Activated naive CD4-positive, alpha-beta T cell (primary cell): ENCODE measurements at regions not wholly inside any gene's neighbourhood (a gene's known extent, or its start where the extent isn't known, plus 50 kb on each side); places are given as distances from the start of the nearest gene placed in this dataset.

Experiments used
- DNase-seq, 4 experiments: peaks; one replicate each; lab custom pipeline; 2025; lab: John Stamatoyannopoulos, UW

DNA sequence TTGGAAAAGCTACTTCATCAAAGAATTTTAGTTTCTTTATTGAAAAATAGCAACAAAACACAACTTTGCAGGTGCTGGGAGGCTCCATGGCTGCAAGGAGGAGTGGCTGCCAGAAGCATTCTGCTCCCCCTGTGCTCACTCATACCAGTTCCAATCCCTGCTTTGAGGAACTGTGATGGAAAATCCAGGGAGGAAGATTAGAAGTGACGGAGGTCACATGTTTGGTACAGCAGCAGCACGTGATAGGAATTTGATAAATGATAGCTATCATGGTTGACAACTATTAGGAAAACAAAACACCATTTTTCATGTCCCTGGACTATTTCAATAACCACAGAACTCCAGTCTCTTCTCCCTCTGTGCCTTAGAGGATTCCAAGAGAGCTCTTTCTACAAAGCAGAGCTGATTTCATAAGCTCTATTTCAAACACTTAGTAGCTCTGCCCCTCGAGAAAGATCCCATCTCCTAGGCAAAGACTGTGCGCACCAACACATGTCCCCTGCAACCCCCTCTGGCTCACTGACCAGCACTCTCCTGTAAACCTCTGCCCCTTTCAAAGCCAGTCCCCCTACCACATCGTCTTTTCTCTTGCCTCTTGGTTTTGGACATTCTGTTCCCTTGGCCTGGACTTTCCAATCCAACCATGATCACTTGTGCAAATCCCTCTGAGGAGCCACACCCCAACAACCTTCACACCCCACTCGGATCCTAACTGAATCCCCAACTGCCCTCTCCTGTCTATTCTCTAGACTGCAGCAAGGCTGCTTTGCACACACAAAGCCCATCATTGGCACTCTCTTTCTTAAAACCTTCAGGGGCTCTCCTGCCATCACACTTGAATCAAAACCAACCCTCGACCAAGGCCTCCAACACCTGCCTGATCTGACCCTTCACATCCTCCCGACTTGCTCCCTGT lies 352.4 kb upstream of the PKDCC start:
- no peak for DNase-seq

DNA sequence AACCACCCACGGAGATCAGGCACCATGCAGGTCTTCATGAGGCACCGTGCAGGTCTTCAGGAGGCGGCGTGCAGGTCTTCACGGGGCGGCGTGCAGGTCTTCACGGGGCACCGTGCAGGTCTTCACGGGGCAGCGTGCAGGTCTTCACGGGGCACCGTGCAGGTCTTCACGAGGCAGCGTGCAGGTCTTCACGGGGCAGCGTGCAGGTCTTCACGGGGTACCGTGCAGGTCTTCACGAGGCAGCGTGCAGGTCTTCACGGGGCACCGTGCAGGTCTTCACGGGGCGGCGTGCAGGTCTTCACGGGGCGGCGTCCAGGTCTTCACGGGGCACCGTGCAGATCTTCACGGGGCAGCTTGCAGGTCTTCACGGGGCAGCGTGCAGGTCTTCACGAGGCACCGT lies 350.4 kb upstream of the PKDCC start:
- DNase-seq, result no peak

DNA sequence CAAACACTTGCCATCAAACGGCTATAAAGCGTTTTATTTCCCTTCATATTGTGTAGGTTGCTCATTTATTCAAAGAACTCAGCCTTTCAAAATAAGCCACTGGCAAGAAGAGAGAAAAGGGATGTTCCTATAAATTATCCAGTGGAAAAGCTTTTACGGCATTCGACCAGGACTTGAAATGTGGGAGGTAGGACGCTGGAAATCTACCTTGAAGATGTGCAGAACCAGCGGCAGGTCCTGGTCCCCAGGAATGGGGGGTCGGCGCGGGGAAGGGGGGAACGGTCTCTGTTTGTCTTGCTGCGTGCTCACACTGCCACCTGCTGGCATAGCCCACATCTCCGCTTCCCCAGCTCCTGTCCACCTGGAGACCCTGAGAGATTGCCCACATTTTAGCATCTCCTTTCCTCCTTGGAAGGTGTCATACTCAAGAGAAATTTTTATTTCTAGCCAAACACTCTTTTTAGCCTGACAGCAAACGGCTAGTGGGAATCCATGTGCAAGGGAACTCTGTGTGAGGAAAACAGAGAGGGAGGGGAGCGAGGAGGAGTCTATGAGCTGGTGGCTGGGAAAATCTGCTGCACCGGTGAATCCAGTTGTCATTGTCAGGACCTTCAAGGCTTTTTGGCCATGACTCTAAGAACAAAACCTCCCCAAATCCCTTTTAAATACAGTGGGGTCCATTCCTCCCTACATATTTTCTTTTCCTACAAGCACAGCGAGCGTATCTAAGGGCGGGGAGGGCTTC lies 349.0 kb upstream of the PKDCC start:
- no peak for DNase-seq

DNA sequence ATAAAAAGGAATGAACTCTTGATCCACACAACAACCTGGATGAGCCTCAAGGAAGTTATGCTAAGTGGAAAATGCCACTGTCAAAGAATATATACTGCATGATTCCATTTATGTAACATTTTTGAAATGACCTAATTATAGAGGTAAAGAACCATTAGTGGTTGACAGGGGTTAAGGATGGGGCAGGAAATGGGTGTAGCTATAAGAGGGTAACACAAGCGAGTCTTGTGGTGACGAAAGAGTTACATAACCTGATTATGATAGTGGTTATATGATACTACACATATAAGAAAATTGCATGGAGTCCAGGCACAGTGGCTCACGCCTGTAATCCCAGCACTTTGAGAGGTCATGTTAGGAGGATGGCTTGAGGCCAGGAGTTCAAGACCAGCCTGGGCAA lies 346.6 kb upstream of the PKDCC start:
- DNase-seq, result no peak

DNA sequence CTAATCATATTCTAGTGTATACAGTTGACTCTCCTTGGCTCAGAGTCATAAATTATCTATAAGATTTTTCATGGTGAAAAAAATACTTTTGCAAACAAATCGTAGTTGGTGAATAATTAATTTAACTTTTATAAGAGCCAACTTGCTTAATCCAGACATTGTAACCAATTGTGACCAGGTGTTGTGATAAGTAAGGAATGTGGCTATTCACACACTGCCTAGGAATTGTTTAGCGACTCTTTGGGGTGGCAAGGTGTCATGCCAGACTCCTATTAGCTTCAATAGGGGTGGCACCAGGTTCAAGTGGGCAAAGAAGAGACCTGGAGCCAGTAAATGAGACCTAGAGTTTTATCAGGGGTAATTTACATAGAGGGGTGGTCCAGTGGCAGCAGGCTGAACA lies 344.7 kb upstream of the PKDCC start:
- DNase-seq, result no peak

DNA sequence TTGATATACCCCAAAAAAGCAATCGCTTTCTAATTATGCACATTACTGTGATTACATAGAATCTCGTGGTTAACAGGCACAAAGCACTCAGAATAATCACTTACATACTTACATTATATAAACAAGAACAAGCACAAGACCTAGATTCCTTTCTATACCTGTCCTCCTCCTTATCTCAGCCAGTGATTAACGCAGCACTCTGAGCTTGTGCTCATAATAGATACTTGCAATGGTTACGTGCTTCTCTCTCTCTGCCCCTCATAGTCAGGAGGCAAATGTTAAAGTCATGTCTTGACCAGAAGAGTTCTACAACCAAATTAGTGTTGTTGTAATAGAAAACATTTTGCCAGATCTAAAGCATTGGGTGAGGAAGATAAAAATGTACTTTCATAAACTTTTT lies 342.2 kb upstream of the PKDCC start:
- DNase-seq, result no peak

DNA sequence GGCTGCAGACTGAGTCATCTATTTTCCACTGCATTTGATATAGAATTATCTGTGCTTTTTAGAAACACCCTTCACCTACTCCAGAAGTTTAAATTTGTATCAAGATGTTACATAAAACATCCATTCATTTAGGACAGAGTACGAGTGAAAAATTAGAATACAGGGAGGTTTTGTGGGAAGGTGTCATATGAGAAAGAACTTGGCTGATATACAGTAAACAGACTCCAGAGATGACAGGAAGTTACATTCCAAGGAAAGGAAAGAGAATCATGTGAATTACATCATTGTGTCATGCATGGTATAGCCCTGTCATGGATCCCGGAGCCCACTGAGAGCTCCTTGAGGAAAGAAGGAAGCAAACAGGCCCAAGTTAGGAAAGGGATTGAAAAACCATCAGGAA lies 341.5 kb upstream of the PKDCC start:
- DNase-seq, result no peak

DNA sequence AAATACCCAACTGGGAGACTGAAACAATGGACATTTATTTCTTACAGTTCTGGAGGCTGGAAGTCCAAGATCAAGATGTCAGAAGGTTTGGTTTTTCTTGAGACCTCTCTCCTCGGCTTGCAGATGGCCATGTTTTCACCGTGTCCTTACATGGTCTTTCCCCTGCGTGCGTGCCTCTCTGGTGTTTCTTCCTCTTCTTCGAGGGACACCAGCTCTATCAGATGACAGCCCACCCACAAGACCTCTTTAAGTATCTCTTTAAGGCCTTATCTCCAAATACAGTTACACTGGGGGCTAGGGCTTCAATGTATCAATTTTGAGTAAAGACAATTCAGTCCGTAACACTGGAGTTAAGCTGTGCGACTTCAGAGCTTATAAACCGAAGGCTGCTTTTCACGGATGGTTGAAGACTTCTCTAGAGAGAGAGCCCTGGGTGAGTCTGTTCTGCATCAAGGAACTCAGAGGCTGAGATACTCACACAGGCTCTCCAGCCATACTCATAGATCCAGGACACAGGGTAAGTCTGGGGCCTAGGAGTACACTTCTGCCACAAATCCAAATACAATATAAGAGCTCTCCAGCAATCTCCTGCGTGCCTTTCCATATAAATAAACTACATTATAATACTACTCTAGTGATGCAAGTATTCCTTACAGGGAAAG lies 339.9 kb upstream of the PKDCC start:
- no peak for DNase-seq

DNA sequence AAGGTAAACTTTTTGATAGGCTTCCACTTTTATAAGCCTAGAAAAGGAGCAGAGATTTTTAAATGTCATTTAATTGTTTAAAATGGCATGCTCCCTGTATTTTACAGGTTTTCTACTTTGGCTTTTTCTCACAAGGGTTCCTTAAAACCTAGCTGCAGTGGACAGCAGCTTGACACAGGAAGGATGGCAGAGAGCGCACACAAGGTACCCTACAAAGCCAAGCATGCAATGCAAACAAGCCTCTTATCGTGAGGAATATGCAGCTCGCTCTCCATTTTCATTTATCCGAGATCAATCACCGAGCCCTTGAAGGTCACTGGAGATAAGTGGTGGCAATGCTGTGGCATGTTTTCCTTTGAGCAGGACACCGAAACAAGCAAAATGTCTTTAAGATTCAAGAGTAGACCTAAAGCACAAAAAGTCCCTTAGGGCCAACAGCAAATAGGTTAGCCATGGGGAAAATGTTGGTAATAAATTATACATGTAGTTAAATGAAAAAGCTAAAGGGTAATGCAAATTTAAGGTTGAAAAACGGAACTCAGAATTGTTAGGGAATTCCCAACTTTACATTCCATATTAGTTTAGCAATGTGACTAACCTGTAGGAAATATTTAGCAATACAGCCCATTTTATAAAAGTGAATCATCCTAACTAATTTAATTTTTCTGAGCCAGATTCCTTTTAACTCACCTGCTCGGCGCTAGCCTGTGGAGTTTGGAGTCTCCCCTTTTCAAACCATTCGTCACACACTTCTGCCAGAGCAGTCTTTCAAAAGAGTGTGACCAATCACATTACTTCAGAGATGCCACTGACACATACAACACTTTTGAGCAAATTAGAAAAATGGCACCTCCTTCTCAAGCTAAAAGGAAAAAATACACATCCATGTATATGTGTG lies 337.9 kb upstream of the PKDCC start:
- DNase-seq, result no peak

DNA sequence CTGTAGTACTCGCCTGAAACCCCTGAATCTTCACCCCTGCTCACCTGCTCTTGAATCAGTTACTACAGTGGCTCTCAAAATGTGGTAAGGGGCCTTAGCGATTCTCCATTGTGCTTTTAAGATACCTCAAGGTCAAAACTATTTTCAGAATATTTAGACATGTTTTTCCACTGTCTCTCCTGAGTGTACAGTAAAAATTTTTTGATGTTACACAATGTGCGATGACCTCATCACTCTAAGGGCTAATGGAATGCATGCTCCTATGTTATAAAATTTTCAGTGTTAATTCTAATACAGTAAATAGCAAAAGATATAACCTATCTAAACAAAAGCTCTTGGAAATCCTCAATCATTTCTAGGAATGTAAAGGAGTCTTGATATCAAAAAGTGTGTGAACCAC lies 336.9 kb upstream of the PKDCC start:
- DNase-seq, result no peak

DNA sequence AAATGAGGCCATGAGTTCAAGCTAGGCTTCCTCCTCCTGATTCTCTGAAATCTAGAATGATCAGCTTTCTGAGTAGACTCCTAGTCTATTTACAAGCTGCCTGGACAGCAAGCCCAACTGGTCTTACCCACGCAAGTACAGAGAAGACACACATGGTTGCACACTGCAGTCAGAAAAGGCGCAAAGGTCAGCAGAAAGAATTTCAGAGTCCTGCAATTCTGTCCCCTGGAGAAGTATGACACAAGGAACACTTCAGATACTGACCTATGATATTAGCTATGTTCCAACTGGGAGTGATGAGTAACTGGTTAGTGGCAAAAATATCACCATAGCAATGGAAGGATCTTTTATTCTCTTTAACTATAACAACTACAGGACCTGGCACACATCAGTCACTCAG lies 336.1 kb upstream of the PKDCC start:
- DNase-seq, result no peak

DNA sequence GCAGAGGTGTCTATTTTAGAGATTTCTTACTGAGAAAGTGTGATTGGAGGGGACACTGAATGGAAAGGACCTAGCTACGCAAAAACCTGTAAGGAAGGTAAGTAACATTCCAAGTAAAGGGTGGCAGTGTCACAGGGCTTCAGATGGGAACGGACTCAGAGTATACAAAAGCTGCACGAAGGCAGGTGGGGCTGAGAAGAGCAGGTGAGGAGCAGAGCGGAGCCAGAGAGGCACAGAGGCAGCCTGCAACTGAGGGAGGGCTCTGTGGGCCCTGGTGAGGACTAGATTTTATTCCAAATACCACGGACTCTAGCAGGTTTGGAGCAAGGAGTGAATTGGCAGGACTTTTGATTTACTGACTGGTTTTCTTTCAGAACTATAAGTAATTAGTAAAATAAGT lies 331.3 kb upstream of the PKDCC start:
- DNase-seq, result no peak

DNA sequence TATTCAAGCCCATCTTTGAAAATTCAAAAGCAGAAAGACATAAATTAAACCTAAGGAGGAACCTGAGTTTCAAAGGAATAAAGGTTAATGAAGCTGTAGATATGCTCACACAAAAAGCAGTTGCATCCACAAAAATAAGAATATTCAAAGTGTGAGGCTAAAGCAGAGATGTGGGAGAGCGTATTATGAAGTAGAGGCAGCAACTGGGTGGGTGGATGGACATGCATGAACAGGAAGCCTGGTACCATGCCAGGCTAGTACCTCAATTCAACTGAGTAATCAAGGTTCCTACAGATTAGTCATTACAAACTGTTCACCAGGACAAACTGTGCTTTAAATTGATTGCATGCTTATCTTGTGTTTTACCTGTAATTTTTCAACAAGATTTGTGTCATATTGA lies 330.0 kb upstream of the PKDCC start:
- DNase-seq, result no peak

DNA sequence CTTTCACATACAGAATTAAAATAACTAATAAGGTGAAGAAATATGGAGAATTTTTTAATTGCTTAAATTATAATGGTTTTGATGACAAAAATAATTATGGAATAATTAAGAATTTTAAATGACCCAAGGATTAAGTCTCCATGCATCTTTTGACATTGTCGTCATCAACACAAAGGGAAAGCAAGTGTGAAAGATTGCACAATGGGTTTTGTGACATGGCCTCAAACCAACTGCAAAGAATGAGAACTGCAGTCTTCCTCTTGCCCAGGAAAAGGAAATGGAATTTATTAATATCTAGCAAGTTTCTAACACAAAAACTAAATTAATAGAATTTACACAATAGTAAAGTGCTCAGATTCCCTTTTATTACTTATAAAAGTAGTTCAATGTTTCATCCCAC lies 329.1 kb upstream of the PKDCC start:
- DNase-seq, result no peak

DNA sequence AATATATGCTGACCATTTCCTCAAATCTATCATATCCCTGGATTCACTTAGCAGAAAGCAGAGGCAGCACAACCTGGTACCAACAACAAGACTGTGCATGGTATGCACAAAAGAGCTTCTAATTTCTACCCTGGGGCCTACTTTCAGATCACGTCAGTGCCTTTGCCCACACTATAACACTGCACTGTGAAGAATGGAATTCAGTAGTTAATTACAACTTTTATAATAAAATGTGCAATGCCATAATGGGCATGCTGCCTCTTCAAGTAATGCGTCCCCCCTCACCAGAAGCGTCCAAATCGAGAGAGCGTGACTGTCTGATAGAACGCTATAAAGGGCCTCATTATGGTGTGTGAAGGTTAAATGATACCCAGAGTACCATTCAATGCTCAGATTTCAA lies 328.1 kb upstream of the PKDCC start:
- DNase-seq, result no peak

DNA sequence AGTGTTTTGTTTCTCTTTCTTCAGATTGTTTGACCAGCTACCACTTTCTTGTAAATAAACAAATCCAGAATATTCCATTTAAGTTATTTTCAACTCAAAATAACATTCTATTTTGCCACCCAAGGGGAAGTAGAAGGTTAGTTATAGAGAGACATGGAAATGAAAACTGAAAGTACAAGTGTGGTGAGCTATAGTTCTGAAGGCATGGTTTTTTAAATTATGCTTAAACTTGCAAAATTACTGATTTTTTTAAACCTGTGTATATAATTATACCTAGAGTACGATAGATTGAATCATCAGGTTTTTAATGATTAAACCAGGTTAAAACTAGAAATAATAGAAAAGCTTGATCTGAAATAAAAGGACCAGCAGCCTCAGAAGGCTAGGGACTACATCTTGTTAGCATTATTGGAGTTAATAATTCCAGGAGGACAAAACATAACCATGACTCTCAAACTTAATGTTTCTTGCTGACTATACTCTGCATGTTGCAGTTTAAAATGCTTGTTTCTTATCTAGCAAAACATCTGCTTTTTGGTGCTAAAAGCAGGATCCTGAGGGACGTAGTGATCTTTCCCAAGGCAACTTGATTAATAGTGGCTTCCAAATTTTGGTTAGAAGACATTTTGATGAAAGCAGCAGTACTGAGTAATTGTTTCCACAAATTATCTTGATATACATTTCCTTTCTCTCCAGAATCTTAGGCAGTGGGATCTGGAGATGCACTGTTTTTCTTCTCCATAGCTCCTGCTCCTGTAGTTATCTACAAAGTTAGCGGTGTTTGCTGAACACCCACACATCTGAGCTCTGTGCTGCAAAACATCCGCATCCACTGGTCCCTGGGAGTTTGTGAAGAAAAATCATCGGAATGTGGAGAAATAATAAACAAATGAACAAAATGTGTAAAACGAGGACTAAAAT lies 327.2 kb upstream of the PKDCC start:
- no peak for DNase-seq

DNA sequence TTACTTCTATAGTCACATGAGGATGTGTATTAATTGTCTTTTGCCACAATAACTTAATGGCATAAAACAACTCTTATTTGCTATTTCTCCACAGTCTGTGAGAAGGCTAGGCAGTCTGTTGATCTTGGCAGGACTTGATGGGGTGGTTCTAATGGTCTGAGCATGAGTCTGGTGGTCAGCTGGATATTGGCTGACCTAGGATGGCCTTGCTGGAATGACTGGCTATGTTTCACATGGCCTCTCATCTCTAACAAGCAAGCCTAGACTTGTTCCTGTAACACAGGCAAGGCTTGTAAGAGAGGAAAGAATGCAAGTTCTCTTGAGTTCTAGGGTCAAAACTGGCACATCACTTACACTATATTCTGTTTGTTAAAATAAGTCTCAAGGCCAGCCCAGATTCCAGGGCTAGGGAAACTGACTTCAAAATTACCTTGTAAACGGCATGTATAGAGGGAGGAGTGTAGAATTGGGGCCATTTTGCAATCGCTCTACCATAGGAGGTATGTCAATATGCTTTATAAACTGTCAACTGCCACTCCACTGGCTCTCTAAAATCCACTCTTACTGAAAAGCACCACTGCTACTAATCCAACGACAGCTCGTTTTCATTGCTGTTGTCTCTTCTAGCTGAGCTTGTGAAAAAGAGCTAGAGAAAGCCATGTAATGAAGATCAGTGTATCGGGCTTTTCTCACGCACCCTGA lies 325.0 kb upstream of the PKDCC start:
- no peak for DNase-seq

DNA sequence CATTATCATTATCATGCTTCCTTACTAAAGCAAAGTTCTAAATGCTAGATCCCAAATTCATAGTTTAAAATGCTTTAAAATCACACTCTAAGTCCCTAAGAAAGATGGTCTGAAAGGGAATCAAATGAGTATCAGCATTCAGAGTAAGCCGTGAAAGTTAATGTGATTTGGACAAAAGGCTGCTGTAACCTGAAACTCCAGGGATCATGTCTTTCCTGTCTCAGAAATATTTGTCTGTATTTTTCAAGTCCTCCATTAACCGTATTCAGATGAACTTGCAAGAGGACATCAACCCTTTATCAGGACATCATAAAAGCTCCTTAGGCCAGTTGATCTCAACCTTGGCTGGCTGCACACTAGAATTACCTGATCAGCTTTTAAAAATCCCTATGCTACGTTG lies 324.3 kb upstream of the PKDCC start:
- no peak for DNase-seq

DNA sequence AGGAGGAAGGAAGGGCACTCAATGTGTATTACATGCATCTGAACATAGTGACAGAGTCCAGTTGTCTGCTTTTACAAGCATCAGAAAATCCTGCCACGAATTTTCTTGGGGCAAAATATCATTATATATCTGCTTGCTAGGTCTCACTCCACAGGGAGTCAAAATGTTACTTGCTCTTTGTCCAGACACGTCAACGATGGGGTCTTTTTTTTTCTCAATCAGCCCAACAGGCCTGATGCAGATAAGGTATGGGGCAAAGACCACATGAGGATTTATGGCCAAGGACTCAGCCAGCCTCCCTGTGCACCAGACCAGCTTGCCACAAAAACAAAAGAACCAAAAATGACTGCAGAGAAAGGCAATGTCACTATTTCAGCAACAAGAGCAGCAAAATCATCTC lies 323.4 kb upstream of the PKDCC start:
- no peak for DNase-seq

DNA sequence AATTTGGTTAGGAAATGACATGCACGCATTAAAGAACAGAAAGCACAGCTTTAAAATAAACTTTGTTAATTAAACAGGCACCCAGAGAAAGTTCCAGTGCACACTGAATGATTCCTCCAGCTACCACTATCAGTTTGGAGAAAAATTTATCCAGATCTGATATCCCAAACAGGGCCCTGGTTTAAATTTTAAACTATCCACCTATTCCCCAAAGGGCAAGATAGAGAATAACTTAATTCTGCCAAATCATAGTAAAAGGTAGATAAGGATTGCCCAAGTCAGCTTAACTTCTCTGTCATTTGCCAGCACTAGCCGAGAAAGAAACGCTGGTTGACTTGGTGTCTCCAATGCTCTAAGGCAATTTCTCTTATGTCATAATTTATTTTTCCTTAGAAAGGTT lies 321.9 kb upstream of the PKDCC start:
- no peak for DNase-seq
